RPMI7951 (cell line): ENCODE measurements at regions not wholly inside any gene's neighbourhood (a gene's known extent, or its start where the extent isn't known, plus 50 kb on each side); places are given as distances from the start of the nearest gene placed in this dataset.
"Not testable (repeated sequence)": the region's sequence is repeated elsewhere in the genome, so short reads cannot be mapped to it uniquely, and the experiment has no call there.

ENCODE experiments used
- DNase-seq: peaks from one replicate; pipeline ENCODE4 v3.0.0-alpha.2; 2012; ENCODE audit warnings: low read depth

GRCh38 chrX:3509934-3510333 is 163.5 kb upstream of the MXRA5 start:
- DNase-seq, result no peak

DNA sequence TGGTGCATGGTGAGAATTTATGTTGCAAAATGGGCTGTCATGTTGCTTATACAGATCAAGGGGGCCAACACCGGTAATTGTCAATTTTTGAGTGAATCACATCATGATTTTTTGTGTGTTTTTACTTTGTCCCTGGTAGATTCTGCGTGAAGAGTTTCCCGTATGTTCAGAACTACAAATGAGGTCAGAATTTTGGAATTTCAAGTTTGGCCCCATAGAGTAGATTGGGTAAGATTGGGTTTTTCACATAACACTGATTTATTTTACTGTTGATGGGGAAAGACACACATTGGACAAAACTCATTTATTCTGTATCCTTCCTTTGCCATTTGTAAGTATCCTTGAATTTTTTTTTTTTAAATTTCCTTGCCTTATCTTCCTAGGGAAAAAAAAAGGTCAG is 158.5 kb upstream of the MXRA5 start:
- no peak for DNase-seq

GRCh38 chrX:3501833-3502535 is 155.5 kb upstream of the MXRA5 start:
- peak; percentile 63 for DNase-seq

- DNase-seq, result not testable (repeated sequence)
Measured at GRCh38 chrX:3495836-3496769, 149.7 kb upstream of the MXRA5 start.

DNA sequence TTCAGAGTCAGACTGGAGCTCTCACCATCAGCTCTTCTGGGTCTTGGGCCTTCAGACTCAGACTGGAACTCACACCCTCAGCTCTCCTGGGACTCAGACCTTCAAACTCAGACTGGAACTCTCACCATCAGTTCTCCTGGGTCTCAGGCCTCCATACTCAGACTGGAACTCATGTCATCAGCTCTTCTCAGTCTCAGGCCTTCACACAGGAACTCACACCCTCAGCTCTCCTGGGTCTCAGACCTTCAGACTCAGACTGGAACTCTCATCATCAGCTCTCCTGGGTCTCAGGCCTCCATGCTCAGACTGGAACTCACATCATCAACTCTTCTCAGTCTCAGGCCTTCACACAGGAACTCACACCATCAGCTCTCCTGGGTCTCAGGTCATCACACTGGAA is 147.2 kb upstream of the MXRA5 start:
- DNase-seq, result no peak

- no peak for DNase-seq
Measured at GRCh38 chrX:3485727-3486126, 139.3 kb upstream of the MXRA5 start.

DNA sequence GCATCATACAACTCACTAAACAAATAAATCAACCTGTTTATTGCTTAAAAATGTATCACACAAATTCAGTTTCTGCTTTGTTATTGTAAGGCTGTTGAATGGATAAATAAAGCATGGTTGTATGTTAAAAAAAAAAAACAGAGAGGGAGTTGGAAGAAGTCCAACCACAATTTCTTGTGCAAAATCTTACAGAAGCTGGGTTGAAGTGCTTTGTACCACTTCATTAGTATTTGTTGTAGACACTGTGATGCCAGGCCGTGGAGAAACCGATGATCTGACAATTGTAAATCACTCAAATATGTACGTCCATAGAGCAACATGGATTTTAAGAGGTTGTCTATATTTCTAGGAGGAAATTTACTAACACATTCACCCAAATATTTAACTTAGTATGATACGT is 132.6 kb upstream of the MXRA5 start:
- DNase-seq, result no peak

DNA sequence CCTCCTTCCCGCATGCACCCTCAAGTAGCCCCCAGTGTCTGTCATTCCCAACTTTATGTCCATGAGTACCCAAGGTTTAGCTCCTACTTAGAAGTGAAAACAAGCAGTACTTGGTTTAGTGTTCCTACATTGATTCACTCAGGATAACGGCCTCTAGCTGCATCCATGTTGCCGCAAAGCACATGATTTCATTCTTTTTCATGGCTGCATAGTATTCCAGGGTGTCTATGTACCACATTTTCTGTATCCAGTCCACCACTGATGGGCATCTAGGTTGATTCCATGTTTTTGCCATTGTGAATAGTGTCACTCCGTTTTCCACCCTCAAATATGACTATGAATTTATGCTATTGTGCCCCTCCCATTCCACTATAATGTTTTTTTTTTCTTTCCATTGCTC is 130.5 kb upstream of the MXRA5 start:
- no peak for DNase-seq

DNA sequence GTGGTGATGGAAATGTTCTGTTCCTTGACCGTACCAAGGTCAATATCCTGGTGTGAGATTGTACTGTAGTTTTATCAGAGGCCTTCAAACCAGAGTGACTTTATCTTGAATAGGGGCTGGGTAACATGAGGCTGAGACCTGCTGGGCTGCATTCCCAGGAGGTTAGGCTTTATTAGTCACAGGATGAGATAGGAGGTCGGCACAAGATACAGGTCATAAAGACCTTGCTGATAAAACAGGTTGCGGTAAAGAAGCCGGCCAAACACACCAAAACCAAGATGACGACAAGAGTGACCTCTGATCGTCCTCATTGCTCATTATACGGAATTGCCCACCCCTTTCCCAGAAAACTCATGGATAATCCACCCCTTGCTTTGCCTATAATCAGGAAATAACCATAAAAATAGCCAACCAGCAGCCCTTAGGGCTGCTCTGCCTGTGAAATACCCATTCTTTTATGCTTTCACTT is 123.8 kb upstream of the MXRA5 start:
- peak; percentile 72 for DNase-seq

- no peak for DNase-seq
Measured at GRCh38 chrX:3468031-3468430, 121.6 kb upstream of the MXRA5 start.

- peak; percentile 44 for DNase-seq
Measured at GRCh38 chrX:3465017-3465416, 118.6 kb upstream of the MXRA5 start.

DNA sequence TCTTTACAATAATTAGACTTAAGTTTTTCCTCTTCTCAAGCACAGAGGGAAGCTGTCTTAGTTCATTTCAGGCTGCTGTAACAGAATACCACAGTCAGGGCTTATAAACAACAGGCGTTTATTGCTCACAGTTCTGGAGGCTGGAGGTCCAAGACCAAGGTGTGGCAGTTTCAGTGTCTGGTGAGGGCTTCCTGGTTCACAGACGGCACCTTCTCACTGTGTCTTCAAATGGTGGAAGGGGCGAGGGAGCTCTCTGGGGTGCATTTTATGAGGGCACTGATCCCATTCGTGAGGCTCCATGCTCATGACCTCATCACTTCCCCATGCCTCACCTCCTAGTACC is 115.7 kb upstream of the MXRA5 start:
- peak; percentile 21 for DNase-seq

DNA sequence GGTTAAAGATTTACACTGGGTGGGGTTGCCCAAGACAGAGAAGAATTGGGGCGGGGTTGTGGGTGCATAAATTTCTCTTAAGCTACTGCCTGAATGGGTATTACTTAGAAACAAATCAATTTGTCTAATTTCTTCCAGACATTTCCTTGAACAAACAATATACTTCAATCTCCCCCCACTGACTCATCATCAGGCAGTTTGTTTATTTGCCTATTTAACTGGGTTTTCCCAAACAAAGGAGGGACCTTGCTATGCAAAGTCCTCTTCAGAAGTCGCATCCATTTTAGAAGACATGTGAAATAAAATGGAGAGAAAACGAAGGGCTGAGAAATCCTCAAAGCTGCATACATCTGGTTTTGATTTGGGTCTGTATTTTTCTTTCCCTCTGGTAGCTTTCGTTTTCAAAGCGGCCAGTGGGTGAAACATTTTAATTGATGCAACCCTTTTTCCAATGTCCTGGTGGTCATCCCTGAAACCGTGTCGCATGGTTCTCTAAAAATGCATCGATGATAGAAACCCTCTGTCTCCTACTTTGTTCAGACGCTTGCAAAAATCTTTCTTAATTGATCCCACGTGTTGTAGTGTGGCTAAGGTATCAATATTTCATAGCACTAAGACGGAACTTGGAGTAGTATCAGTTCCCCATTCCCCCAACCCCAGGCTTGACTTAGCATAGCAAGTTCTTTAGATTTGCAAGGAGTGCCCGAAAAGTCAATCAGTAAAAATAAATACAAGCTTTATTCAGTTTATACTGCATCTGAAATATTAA is 115.1 kb upstream of the MXRA5 start:
- peak; percentile 73 for DNase-seq

DNA sequence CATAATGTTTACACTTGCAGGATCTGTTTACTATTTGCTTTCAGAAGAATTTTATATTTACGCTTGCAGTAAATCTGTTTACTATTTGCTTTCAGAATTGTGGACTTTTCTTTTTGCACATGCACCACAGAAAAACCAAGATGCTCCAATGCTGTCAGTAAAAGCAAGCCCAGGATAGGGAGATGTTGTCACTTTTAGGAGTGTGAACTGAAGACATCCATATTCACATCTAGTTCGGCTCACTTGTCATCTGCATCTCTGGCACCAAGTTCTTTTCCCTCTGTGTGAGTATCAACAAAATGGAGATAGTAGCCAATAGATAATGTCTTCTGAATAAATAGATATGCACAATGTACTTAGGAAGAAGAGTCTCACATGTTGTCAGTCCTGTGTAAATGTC is 109.3 kb upstream of the MXRA5 start:
- no peak for DNase-seq

GRCh38 chrX:3451571-3451970 is 105.1 kb upstream of the MXRA5 start:
- peak; percentile 71 for DNase-seq

- peak; percentile 69 for DNase-seq
Measured at GRCh38 chrX:3450881-3451570, 104.6 kb upstream of the MXRA5 start.

DNA sequence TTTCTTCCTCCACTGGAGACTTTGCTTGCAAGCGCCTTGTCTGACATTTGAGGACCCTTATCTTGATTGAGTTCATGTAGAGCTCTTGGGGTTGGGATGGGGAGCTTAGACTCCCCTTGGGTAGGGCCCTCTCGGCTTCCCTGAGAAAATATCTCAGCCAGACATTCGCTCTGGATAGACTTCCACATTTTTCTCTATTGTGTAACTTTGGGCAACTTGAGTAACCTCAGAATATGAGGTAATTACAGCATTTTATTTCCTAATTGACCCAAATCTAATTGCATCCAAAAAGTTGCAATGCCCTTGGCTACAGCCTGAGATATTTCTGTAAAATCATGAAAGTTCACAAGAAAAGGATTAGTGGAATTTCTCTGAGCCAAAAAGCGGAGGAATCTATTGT is 102.8 kb upstream of the MXRA5 start:
- DNase-seq, result no peak

DNA sequence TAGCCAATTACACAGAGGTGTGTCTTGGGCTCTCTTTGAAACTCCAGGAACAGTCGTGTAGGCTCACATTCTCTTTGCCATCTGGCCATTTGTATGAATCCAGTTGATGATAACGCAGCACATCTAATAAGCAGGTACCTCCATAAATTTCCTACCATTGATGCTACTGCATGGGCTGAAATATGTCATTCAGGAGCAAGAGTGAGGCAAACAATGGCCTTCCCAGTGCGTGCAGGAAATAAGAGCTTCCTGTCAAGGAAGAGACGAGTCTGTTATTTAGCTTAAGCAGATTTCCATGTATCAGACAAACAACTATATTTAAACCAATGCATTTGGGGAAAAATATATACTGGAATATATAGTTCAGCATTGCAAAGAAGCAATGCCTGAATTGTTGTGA is 102.1 kb upstream of the MXRA5 start:
- no peak for DNase-seq

DNA sequence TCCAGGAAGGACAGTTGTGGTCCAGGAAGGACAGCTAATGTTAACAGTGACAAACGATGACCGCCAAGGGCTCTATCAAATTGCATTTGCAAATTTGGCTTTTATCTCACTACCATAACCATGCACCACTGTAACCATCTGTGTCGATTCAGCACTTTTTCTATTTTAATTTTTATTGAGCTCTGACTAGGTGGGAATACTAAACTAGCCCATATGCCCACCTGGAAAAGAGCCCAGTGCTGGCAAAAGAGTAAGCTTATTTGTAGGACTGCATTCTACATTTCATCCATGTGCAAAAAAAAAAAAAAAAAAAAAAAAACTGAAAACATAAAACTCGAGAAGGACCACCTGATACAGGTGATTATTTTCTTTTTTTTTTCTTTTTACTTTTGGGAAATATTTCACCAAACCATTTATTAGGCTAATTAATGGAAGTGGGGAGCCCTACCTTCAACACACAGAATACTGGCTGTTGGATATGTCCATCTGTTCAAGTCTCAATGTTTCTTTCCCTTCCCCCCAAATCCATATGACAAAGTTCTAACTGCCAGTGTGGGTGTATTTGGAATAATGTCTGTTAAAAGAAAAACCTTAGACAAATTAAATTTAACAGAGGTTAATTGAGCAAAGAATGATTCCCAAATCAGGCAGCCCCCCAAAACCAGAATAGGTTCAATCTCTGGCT is 99.5 kb upstream of the MXRA5 start:
- DNase-seq, result no peak

DNA sequence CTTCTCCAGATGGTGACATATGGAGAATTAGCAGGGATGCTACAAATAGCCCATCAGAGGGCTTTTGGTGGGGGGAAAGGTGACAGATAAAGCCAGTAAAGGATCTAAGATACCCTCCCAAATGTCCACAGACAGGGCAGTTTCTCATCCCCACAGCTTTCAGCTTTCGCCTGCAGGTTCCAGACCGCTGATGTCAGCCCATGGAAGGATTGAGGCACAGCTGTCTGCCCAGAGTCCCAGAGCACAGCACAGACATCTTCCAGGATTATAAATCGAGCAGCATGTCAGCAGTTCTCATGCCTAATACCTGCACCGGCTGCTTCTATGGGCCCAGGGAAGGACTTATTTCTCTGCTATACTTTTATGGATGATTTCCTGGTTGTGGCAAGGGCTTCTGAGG is 96.7 kb upstream of the MXRA5 start:
- DNase-seq, result no peak

DNA sequence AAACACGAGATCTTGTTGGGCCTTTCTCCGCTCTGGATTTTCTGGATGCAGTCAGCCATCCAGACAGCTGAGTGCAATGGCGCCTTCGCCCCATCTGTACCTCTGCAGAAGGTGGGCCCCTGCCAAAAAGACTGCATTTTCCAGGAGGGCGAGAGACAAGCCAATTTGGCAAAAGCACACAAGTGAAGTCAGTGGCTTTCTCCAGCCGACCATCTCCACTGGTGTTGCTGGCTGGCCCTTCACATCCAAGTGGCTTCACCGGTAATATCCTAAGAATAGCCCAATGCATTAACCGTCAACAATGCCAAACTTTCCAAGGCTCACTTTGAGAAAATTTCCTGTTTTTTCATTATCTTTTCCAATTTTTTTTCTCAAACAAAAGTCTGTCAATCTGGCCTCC is 96.2 kb upstream of the MXRA5 start:
- DNase-seq, result no peak
